Midbrain (tissue), 1 donor: ENCODE measurements at regions not wholly inside any gene's neighbourhood (a gene's known extent, or its start where the extent isn't known, plus 50 kb on each side); places are given as distances from the start of the nearest gene placed in this dataset.

Experiments used
- DNase-seq: peaks from one replicate; lab custom pipeline; 2025; lab: John Stamatoyannopoulos, UW

DNA sequence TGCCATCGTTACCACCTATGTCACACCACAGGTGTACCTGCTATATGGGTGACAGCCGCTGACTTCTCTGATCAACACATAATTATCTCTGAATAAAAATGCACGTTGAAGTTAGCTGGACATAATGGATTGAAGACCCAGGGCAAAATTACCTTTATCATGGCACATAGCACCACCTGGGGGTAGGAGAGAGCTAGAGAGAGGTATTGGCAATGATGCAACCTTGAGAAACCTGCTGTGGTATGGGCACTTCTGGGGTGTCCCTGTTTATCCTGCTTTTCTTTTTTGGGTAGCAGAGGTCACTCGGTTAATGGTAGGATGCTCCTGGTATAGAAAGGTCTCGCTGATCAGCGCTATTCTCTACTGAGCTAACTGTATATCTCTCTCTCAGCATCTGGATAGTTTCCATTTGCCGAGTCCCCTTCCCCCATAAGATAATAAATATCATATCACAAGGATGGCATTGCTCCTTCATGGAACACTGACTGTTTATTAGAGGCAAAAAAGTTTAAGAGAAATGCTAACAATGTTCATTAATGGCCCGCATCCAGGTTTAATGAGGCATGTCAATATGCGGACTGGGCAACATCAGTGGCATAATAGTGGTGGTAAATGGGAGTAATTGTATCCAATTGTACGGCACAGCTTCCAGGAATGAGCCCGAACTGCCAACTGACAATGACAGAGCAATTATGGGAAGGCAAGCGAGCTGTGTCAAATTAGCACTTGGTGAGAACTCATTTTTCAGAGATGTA lies 323.1 kb downstream of the TFEC start:
- DNase-seq, result no peak

DNA sequence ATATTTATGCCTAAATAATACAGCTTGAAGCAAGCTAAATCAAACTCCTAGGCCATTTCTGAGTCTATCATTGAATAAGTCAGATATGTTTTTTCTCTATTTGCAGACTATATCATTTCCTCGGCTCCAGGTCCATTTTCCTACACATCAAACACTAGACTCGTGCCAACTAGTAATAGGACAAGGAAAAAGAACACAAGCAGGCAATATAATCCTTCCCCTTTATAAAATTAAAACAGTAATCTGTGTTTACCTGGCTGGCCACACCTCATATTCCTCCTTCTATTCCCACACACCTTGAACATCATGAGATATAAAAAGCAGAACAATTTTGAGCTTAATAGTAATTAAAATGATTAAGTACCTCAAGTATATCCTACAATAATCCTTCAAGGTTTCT lies 325.7 kb downstream of the TFEC start:
- DNase-seq, result no peak

GRCh38 chr7:115701141-115701540 lies 329.4 kb downstream of the TFEC start:
- no peak for DNase-seq

DNA sequence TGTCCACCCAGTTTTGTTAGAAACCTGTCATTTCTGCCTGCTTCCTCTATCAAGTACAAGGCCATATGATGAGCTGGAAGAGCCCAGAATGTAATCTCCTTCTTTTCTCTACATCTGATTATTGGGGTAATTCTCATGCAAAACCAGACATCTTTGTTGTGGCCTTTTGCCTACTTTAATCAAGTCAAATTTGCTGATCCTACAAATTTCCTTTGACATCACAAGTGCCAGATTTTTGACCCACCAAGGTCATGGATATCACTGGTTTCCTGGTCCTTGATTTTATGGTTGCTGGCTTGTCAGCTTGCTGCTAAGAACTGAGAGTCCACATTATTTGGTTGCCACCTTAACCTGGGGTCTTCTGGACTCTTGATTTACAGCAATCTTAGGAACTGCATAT lies 336.1 kb downstream of the TFEC start:
- DNase-seq, result no peak

DNA sequence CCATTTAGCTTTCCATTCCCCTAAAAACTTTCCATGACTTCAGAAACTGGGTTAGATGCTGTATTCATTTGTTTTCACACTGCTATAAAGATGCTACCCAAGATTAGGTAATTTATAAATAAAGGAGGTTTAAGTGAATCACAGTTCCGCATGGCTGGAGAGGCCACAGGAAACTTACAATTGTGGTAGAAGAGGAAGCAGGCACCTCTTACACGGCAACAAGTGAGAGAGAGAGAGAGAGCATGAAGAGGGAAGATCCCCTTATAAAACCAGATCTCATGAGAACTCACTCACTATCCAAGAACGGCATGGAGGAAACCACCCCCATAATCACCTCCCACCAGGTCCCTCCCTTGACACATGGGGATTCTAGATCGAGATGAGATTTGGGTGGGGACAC lies 336.8 kb downstream of the TFEC start:
- DNase-seq, result no peak

DNA sequence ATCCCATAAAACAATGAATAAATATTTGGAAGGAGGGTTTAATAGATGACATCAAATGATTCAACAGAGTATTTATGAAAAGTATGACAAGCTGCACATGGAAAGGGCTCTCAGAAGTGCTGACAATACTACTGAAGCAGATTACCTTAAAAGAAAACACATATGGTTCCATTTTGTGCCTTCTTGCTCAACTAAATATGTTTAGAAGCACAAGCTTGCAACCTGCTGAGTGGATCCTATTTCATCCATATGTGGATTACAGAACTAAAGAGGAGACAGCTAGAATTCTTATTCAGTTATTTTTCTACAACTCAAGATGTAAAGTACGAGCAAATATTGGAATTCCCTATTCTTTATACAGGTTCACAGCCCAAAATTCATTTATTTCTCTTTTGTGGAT lies 340.6 kb downstream of the TFEC start:
- no peak for DNase-seq

- no peak for DNase-seq
Observed at GRCh38 chr7:115683093-115683492, 347.5 kb downstream of the TFEC start.

DNA sequence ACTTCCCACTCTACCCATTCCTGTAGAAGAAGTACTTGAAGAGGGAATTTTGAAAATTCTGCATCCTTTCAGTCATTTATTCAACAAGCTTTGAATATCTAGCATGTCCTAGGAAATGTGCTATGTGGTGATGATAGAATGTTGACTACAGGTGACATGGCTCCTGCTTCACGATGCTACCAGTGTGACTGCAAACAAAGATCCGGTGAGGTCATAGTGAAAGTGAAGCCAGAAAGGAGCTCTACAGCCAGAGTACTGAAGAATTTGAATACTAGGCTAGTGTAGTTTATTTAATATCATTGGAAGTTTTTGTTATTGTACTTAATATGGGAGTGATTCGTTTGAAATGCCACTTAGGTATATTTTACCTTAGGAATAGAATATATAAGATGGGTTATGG lies 348.1 kb downstream of the TFEC start:
- no peak for DNase-seq

- DNase-seq, result no peak
Observed at GRCh38 chr7:115680921-115681320, 349.6 kb downstream of the TFEC start.

GRCh38 chr7:115679976-115680375 lies 350.6 kb downstream of the TFEC start:
- DNase-seq, result peak; percentile 12

- DNase-seq, result no peak
Observed at GRCh38 chr7:115679423-115679822, 351.1 kb downstream of the TFEC start.

DNA sequence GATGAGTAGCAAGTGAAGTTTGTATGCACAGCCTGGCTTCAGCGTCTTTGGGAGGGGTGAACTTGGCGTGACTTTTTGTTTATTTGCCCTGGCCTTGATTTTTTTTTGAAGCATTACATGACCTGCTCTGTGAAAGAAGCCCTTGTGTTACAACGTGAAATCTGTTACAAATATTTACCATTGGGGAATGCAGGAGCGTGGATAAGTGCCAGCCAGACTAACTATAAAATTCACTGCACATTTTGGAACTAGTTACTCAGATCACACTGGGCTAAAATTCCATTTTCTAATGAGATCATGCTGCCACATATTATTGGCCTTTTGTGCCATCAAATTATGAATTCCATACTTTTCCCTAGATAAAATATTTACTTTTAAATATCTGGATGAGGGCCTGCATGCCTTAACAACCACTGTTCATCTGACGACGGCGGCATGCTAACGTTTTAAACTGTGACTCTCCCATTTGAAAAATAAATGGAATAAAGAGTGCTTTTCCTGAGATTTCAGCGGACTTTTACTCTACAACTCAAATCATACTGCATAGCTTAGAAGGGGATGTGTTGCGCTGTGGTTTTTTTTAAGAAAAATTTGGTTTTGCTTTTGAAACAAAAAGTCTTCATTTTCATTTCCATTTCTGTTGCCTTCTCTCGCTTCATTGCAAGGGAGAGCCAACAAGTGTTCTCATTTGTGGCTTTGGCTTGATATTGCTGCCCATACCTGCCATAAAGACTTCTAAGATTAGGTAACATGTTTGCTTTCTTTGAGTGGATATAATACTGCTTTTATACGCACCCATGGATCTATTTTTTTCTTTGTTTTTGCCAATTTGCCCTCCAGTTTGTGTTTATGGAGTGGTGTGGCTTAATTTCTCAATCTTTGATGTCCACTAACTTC lies 352.2 kb downstream of the TFEC start:
- no peak for DNase-seq

DNA sequence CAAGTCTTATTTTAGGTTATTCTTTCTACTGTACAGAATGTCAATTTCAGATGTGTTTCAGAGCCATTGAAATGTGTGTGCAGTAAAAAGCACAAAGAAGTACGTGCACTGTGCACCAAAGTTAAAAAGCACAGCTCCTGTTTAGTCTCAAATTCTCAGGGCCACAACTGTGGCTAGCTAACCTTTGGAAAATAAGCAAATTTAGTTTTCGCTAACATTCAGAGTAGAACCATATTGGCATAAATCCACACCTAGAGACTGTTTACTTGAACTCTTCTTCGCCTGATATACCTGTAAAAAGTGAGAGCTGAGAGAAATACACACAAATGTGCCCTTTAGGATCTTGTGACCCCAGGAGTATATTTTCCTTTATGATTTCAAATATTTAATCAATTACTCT lies 353.9 kb downstream of the TFEC start:
- no peak for DNase-seq

GRCh38 chr7:115676080-115676479 lies 354.5 kb downstream of the TFEC start:
- DNase-seq, result peak; percentile 1

DNA sequence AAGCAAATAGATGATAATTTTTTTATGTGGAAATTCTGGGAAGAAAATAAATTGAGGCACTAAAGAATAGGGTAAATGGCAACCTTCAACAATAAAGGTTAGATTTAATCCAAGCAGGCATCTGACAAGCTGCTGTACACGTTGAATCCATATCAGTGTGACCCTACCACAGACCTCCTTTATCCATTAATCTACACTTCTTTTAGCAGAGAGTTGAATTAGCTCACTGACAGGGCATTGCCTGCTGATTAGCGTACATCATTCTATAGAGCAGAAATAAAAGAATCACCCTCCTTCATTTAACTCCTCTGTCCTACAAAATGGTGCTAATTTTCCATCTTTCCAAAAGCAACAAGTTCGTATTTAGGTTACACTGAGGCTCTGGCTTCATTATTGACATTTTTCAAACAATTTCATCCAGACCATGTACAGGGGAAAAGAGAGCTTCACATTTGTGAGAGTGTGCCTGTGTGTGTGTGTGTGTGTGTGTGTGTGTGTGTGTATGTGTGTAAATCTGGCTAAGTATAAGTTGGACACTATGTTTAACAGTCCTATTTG lies 356.0 kb downstream of the TFEC start:
- no peak for DNase-seq

GRCh38 chr7:115672024-115672423 lies 358.5 kb downstream of the TFEC start:
- DNase-seq, result no peak

- DNase-seq, result no peak
Observed at GRCh38 chr7:115662676-115663075, 367.9 kb downstream of the TFEC start.

DNA sequence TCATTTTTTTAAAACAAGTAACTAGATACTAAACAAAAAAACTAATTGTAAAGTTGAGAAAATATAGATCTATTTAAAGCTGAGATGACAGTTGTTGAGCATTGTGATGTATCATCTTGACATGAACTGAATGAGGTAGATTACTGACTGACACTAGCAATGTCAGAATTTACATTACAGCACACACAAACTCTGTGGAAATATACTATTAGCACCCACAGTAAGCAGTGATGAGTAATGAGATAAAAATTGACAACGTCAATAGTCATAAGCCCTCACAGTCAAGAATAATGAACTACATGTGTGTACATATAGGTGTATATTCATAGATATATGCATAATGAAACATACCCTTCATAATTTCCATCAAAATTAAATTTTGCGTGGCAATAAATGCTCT lies 368.4 kb downstream of the TFEC start:
- no peak for DNase-seq

DNA sequence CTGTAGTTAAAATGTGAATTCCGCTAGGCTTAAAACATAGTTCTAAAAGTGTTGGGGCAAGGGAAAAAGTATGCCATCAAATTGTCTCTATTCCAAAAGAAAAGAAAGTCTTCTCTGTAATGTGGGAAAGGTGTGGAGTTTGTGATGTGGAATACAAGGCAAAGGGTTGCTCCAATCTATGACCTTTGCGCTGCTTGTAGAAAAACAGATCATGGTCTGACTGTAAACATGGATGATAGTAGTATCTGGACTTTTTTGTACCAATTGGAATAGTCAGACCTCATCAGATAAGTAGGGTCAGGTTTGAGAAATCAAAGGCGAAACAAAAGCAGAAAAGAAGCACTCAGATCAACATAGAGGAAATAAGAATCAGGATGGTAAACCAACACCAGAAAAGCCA lies 372.3 kb downstream of the TFEC start:
- DNase-seq, result no peak

DNA sequence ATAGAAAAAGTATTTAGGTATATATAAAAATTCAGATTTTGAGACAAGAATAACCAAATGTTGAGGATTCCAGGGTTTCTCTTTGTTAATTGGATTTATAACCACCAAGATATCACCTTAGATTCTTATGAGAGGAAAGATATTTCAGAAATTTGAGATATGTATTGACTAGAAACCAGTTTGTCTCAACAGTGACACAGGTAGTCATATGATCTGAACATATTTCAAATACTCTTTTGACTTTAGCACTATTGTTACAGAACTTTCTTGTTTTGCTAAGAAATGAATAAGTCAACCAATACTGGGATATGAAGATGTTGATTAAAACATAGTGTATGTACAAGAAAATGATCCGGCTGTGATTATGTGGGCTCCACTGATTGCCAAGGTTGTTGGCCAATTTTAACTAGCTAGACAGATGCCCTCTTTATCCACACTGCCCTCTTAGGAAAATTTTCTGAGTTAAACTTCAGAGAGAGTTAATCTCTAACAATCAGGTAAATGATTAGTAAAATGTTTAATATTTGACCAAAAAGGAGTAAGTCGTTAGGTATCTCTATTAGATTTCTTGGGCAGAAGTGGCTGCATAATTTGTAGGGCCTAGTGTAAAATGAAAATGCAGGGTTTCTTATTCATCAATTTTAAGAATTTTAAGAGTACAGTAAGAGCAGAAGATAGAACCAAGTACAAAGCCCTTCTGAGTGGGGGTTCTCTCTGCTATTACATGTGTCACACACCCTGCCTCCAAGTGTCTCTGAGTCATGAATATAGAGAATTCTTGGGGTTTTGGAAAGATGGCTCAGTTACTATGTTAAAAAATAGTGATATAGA lies 376.0 kb downstream of the TFEC start:
- no peak for DNase-seq

- no peak for DNase-seq
Observed at GRCh38 chr7:115649429-115649828, 381.1 kb downstream of the TFEC start.

GRCh38 chr7:115647712-115648111 lies 382.9 kb downstream of the TFEC start:
- no peak for DNase-seq
